ENCODE measurements at regions not wholly inside any gene's neighbourhood (a gene's known extent, or its start where the extent isn't known, plus 50 kb on each side); places are given as distances from the start of the nearest gene placed in this dataset.

GRCh38 chr1:201619513-201619912 is 80.6 kb downstream of the NAV1 start:
- TF ChIP-seq CTCF (IDR thresholded peaks at IDR 0.05) (no peak), POLR2A (IDR thresholded peaks at IDR 0.05) (no peak)
